ENCODE measurements at regions not wholly inside any gene's neighbourhood (a gene's known extent, or its start where the extent isn't known, plus 50 kb on each side); places are given as distances from the start of the nearest gene placed in this dataset.
A peak's percentile ranks its signal among the peaks of the same experiment; 100 is the strongest.

- no peak for DNase-seq
Measured at GRCh38 chr5:52419357-52419756, 368.4 kb upstream of the ITGA1 start.

GRCh38 chr5:52427615-52428014 is 360.1 kb upstream of the ITGA1 start:
- DNase-seq: no peak

GRCh38 chr5:52428977-52429489 is 358.7 kb upstream of the ITGA1 start:
- DNase-seq: no peak

GRCh38 chr5:52441768-52442167 is 345.9 kb upstream of the ITGA1 start:
- DNase-seq: no peak

- DNase-seq: no peak
Measured at GRCh38 chr5:52443187-52443586, 344.5 kb upstream of the ITGA1 start.

GRCh38 chr5:52448111-52448510 is 339.6 kb upstream of the ITGA1 start:
- no peak for DNase-seq

GRCh38 chr5:52449516-52449915 is 338.2 kb upstream of the ITGA1 start:
- no peak for DNase-seq

- no peak for DNase-seq
Measured at GRCh38 chr5:52452098-52452497, 335.6 kb upstream of the ITGA1 start.

- DNase-seq: no peak
Measured at GRCh38 chr5:52453176-52453575, 334.5 kb upstream of the ITGA1 start.

GRCh38 chr5:52455920-52456319 is 331.8 kb upstream of the ITGA1 start:
- no peak for DNase-seq

GRCh38 chr5:52457810-52458209 is 329.9 kb upstream of the ITGA1 start:
- DNase-seq: peak; percentile 74

GRCh38 chr5:52466113-52466512 is 321.6 kb upstream of the ITGA1 start:
- DNase-seq: no peak

GRCh38 chr5:52466749-52467520 is 320.8 kb upstream of the ITGA1 start:
- DNase-seq: no peak

- DNase-seq: no peak
Measured at GRCh38 chr5:52468976-52469375, 318.7 kb upstream of the ITGA1 start.

- no peak for DNase-seq
Measured at GRCh38 chr5:52469420-52469819, 318.3 kb upstream of the ITGA1 start.

- DNase-seq: no peak
Measured at GRCh38 chr5:52469835-52470234, 317.9 kb upstream of the ITGA1 start.

GRCh38 chr5:52476346-52476745 is 311.4 kb upstream of the ITGA1 start:
- no peak for DNase-seq

GRCh38 chr5:52481201-52481600 is 306.5 kb upstream of the ITGA1 start:
- DNase-seq: no peak

- DNase-seq: no peak
Measured at GRCh38 chr5:52481851-52482250, 305.9 kb upstream of the ITGA1 start.

- peak; percentile 92 for DNase-seq
Measured at GRCh38 chr5:52491071-52491787, 296.5 kb upstream of the ITGA1 start.

- no peak for DNase-seq
Measured at GRCh38 chr5:52491818-52492217, 295.9 kb upstream of the ITGA1 start.

- DNase-seq: no peak
Measured at GRCh38 chr5:52497133-52497693, 290.5 kb upstream of the ITGA1 start.

- DNase-seq: no peak
Measured at GRCh38 chr5:52498607-52499006, 289.1 kb upstream of the ITGA1 start.

GRCh38 chr5:52502460-52502999 is 285.2 kb upstream of the ITGA1 start:
- DNase-seq: no peak
